Activated CD8-positive, alpha-beta T cell treated with anti-CD3 and anti-CD28 coated beads for 36 hours (primary cell): ENCODE measurements at regions not wholly inside any gene's neighbourhood (a gene's known extent, or its start where the extent isn't known, plus 50 kb on each side); places are given as distances from the start of the nearest gene placed in this dataset.

ENCODE experiments used
- ATAC-seq: fragments of 200-7000 bp; cut with Tn5 transposase; one replicate; pipeline ENCODE4 v1.10.0; 2021; ENCODE audit warnings: mild to moderate bottlenecking, moderate library complexity
- CTCF ChIA-PET: fragments of 350-600 bp; sonication (Branson Sonifier 250); formaldehyde crosslinking; loops from one replicate; lab custom pipeline; 2021; ENCODE audit warnings: antibody characterized with exemption; lab: Charles Lee
- POLR2A ChIA-PET: fragments of 350-600 bp; sonication (Branson Sonifier 250); formaldehyde crosslinking; loops from one replicate; lab custom pipeline; 2021; ENCODE audit warnings: antibody characterized with exemption; lab: Charles Lee
- DNase-seq: peaks from one replicate; pipeline ENCODE4 v3.0.0-alpha.2; 2020
- H3K27ac Mint-ChIP-seq: one replicate; pipeline ENCODE4 v1.8.0; 2021; ENCODE audit warnings: mild to moderate bottlenecking, mixed read lengths
- H3K27me3 Mint-ChIP-seq: one replicate; pipeline ENCODE4 v1.8.0; 2021; ENCODE audit warnings: mixed read lengths
- H3K36me3 Mint-ChIP-seq: one replicate; pipeline ENCODE4 v1.8.0; 2021; ENCODE audit warnings: low read depth, mixed read lengths
- H3K4me1 Mint-ChIP-seq: one replicate; pipeline ENCODE4 v1.8.0; 2021; ENCODE audit warnings: low read depth, mixed read lengths
- H3K4me3 Mint-ChIP-seq: one replicate; pipeline ENCODE4 v1.8.0; 2021; ENCODE audit warnings: mild to moderate bottlenecking, moderate library complexity, mixed read lengths
- H3K9me3 Mint-ChIP-seq: one replicate; pipeline ENCODE4 v1.8.0; 2021; ENCODE audit warnings: mixed read lengths
- intact Hi-C: fragments of 100-400 bp; cut with micrococcal nuclease; formaldehyde crosslinking; loops from one replicate; pipeline ENCODE4 v1.10.0; 2022
- TF ChIP-seq, protein P1 (sequence below): fragments of 200-600 bp; IDR thresholded peaks from one replicate; pipeline ENCODE4 v1.8.0; 2022; ENCODE audit warnings: antibody characterized with exemption, mild to moderate bottlenecking

DNA sequence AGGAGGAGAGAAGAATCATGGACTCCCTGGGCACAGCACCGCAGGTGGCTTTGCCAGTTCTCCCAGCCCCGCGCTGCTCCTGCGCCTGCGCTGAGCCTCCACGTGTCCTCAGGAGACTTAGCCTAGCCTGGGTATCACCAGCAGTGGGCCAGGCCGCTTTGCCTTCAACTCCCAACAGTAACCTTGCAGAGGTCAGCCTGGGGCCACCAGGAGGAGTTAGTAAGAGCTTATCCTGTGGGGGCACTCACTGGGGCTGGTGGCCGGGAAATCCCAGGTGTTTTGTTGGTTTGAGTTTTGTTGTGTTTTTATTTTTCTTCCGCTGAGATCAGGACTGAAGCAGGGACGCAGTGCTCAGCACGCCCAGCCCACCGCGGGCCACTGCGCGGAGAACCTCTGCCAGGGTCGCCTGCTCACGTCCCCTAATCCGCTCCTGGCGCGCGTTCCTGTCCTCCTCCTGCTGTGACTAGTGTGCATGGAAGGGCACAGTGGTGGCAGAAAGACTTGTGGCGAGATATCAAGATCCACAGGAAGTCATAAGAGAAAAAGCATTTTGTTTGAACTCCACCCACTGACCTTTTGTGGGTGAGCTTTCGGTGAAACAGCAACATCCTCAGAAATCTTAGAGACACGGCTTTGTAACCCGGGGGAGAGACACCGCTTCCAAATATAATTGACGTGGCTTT, 207.4 kb upstream of the RFC3 start:
- DNase-seq: peak; percentile 73
- peak; percentile 61 for ATAC-seq
- TF ChIP-seq, protein P1, sequence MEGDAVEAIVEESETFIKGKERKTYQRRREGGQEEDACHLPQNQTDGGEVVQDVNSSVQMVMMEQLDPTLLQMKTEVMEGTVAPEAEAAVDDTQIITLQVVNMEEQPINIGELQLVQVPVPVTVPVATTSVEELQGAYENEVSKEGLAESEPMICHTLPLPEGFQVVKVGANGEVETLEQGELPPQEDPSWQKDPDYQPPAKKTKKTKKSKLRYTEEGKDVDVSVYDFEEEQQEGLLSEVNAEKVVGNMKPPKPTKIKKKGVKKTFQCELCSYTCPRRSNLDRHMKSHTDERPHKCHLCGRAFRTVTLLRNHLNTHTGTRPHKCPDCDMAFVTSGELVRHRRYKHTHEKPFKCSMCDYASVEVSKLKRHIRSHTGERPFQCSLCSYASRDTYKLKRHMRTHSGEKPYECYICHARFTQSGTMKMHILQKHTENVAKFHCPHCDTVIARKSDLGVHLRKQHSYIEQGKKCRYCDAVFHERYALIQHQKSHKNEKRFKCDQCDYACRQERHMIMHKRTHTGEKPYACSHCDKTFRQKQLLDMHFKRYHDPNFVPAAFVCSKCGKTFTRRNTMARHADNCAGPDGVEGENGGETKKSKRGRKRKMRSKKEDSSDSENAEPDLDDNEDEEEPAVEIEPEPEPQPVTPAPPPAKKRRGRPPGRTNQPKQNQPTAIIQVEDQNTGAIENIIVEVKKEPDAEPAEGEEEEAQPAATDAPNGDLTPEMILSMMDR: no peak
- Mint-ChIP-seq H3K27ac (peak overlapping the region; percentile 85), H3K27me3 (peaks cover 7% of the 10 kb centered on the region), H3K4me3 (peak overlapping the region; percentile 67), H3K4me1 (peaks cover 34% of the 10 kb centered on the region), H3K9me3 (no peaks in the 10 kb centered on the region), H3K36me3 (no peaks in the 10 kb centered on the region)
- ChIA-PET POLR2A (interaction anchor here (1.0 kb wide), 1 partner anchor 33 kb away, joined by 3 read pairs; no protein-coding TSS in a partner anchor), CTCF (interaction anchor here (1.9 kb wide), 1 partner anchor 68 kb away, joined by 6 read pairs; no protein-coding TSS in a partner anchor)
- intact Hi-C loops: loop anchor here (5.0 to 10.0 kb wide), 3 partner anchors 64 to 112 kb away; no protein-coding TSS in a partner anchor

DNA sequence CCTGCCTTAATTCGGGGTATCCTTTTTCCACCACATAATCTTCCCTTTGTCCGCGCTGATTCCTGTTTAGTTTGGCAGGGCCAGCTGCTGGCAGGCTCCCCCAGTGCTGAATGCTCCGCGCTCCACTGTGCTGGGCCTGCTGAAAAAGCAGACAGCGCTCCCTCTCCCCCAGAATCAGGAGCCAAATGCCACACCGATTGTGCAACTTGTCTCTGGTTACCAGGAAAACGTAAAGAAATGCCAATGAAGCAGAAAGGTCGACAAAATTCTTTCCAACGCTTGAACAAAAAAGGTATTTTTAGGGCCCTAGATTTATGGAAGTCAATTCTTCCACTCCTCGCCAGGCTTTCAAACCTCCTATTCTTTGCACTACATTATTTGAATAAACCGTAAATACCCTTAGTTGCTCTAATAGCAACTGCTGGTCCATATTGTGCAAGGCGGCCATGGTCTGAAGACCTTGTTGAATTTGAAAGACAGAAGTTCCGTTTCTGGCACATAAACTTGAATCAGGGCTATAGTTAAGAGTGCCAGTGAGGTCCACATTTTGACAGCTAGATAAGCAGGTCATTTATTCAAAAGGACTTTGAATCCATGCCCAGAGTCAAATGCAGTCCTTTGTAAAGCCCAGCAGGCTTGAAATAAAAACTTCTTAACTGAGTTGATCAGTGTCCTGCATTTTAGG, 206.7 kb upstream of the RFC3 start:
- ChIA-PET POLR2A (interaction anchor here (1.0 kb wide), 1 partner anchor 34 kb away, joined by 3 read pairs; no protein-coding TSS in a partner anchor), CTCF (interaction anchor here (1.9 kb wide), 1 partner anchor 68 kb away, joined by 6 read pairs; no protein-coding TSS in a partner anchor)
- DNase-seq (no peak), ATAC-seq (peak; percentile 4)
- Mint-ChIP-seq H3K4me3 (peak overlapping the region; percentile 67), H3K27me3 (peaks cover 7% of the 10 kb centered on the region), H3K27ac (peak overlapping the region; percentile 85), H3K36me3 (no peaks in the 10 kb centered on the region), H3K9me3 (no peaks in the 10 kb centered on the region), H3K4me1 (peaks cover 34% of the 10 kb centered on the region)
- intact Hi-C loops: loop anchor here (5.0 to 10.0 kb wide), 3 partner anchors 64 to 111 kb away; no protein-coding TSS in a partner anchor
- TF ChIP-seq, protein P1: no peak

DNA sequence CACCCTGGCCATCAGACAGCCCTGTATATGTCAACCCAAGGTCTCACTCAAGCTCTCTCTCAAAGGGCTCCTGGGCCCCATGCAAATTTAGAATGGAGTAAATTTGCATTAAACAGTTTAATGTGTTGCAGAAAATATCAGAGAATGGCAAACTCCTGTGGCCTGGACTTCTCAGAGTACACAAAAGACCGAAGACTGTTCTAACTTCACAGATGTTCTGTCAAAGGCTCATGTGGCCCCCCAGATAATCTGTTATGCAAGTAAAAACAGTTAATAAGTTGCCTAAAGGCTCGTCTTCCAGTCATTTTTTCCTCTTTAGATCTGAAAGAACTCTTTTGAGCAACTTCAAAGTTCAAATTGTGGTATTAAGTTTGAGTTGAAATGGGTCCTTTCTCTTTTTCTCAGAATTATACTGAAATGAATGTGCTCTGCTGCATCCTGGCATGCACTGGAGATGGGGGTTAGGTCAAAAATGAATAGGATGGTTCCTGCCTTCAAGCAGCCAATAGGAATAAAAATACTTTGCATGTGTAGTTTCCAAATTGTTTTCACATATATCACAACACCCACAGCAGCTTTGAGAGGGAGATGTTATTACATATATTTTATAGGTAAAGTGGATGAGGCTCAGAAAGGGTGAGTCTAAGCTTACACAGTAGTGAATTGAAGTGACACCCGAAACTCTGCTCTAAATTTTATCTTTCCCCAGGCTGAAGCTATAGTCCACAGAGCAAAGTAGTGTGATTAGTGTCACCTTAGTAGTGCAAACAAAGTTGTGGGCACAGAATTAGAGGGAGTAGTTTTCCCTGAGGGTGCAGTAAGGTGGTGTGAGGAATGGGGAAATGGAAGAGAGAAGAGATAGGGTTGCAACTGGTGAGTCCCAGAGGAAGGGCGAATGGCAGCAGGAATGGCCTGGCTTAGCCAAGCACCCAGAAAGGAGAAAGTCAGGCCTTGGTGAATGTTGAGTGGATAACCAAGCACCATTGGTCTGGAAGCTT, 205.0 kb upstream of the RFC3 start:
- H3K36me3 Mint-ChIP-seq: no peaks in the 10 kb centered on the region
- TF ChIP-seq, protein P1: no peak
- intact Hi-C loops: loop anchor here (5.0 to 10.0 kb wide), 3 partner anchors 62 to 109 kb away; no protein-coding TSS in a partner anchor
- ChIA-PET POLR2A (interaction anchor here (0.7 kb wide), 1 partner anchor 16 kb away, joined by 4 read pairs; no protein-coding TSS in a partner anchor), CTCF (interaction anchor here (1.1 kb wide), 1 partner anchor 19 kb away, joined by 3 read pairs; no protein-coding TSS in a partner anchor)
- H3K9me3 Mint-ChIP-seq: no peaks in the 10 kb centered on the region
- H3K27me3 Mint-ChIP-seq: peaks cover 7% of the 10 kb centered on the region
- DNase-seq (peak; percentile 54), ATAC-seq (peak; percentile 73)
- H3K4me3 Mint-ChIP-seq: peak overlapping the region; percentile 2
- H3K27ac Mint-ChIP-seq: peak overlapping the region; percentile 85
- peaks cover 34% of the 10 kb centered on the region for H3K4me1 Mint-ChIP-seq

DNA sequence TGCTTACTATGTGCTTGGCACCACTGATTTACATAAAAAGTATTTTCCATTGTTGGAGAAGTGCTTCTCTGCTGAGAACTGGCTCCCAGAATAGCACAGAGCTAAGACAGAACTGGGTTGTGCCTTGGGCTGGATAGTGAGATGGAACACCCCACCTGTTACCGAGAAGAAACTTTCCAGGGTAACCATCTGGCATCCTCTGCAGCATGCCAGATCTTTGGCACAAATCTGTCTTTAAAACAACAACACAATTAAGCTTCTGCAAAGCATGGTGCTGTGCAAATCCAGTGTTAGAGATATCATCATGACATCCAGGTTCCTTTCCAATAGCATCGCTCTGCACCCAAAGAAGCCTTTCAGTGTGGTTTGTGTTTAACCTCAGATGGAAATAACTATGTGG, 202.5 kb upstream of the RFC3 start:
- ChIA-PET CTCF (no interaction called here), POLR2A (no interaction called here)
- DNase-seq (no peak), ATAC-seq (no peak)
- intact Hi-C loops: loop anchor here (10.0 kb wide), 1 partner anchor 59 kb away; no protein-coding TSS in a partner anchor
- H3K27ac Mint-ChIP-seq: no peak overlapping the region
- TF ChIP-seq, protein P1: no peak
- H3K4me3 Mint-ChIP-seq: no peak overlapping the region
- peaks cover 11% of the 10 kb centered on the region for H3K27me3 Mint-ChIP-seq
- peaks cover 32% of the 10 kb centered on the region for H3K4me1 Mint-ChIP-seq
- no peaks in the 10 kb centered on the region for H3K9me3 Mint-ChIP-seq
- no peaks in the 10 kb centered on the region for H3K36me3 Mint-ChIP-seq
